ENCODE measurements at regions not wholly inside any gene's neighbourhood (a gene's known extent, or its start where the extent isn't known, plus 50 kb on each side); places are given as distances from the start of the nearest gene placed in this dataset.

- no peak for DNase-seq (ENCODE audit: low spot score)
These were observed 338.5 kb downstream of the CD83 start for GRCh38 chr6:14455876-14456648.

GRCh38 chr6:14456941-14457340, 339.4 kb downstream of the CD83 start:
- no peak for DNase-seq (ENCODE audit: low spot score)

- no peak for DNase-seq (ENCODE audit: low spot score)
These were observed 341.2 kb downstream of the CD83 start for GRCh38 chr6:14458669-14459266.

GRCh38 chr6:14459315-14459714, 341.7 kb downstream of the CD83 start:
- DNase-seq (ENCODE audit: low spot score) = no peak

GRCh38 chr6:14460556-14460955, 343.0 kb downstream of the CD83 start:
- DNase-seq (ENCODE audit: low spot score) = no peak

- no peak for DNase-seq (ENCODE audit: low spot score)
These were observed 344.6 kb downstream of the CD83 start for GRCh38 chr6:14462135-14462534.

GRCh38 chr6:14462566-14462965, 345.0 kb downstream of the CD83 start:
- no peak for DNase-seq (ENCODE audit: low spot score)

GRCh38 chr6:14463110-14463509, 345.5 kb downstream of the CD83 start:
- DNase-seq (ENCODE audit: low spot score) = no peak

GRCh38 chr6:14464055-14464454, 346.5 kb downstream of the CD83 start:
- no peak for DNase-seq (ENCODE audit: low spot score)

- DNase-seq (ENCODE audit: low spot score) = no peak
These were observed 347.1 kb downstream of the CD83 start for GRCh38 chr6:14464716-14465115.

GRCh38 chr6:14466278-14466677, 348.7 kb downstream of the CD83 start:
- no peak for DNase-seq (ENCODE audit: low spot score)

- DNase-seq (ENCODE audit: low spot score) = no peak
These were observed 350.0 kb downstream of the CD83 start for GRCh38 chr6:14467591-14467990.

GRCh38 chr6:14468647-14469321, 351.2 kb downstream of the CD83 start:
- peak; percentile 30 for DNase-seq (ENCODE audit: low spot score)

GRCh38 chr6:14470101-14470500, 352.5 kb downstream of the CD83 start:
- DNase-seq (ENCODE audit: low spot score) = no peak

GRCh38 chr6:14470671-14471070, 353.1 kb downstream of the CD83 start:
- no peak for DNase-seq (ENCODE audit: low spot score)

GRCh38 chr6:14472255-14472985, 354.8 kb downstream of the CD83 start:
- DNase-seq (ENCODE audit: low spot score) = no peak

GRCh38 chr6:14472986-14473337, 355.4 kb downstream of the CD83 start:
- peak; percentile 9 for DNase-seq (ENCODE audit: low spot score)

- DNase-seq (ENCODE audit: low spot score) = peak; percentile 14
These were observed 357.2 kb downstream of the CD83 start for GRCh38 chr6:14474816-14475215.

GRCh38 chr6:14475306-14475705, 357.7 kb downstream of the CD83 start:
- DNase-seq (ENCODE audit: low spot score) = no peak

GRCh38 chr6:14476793-14477531, 359.4 kb downstream of the CD83 start:
- DNase-seq (ENCODE audit: low spot score) = peak; percentile 98

GRCh38 chr6:14477559-14477958, 360.0 kb downstream of the CD83 start:
- no peak for DNase-seq (ENCODE audit: low spot score)
